ENCODE measurements at regions not wholly inside any gene's neighbourhood (a gene's known extent, or its start where the extent isn't known, plus 50 kb on each side); places are given as distances from the start of the nearest gene placed in this dataset.

DNA sequence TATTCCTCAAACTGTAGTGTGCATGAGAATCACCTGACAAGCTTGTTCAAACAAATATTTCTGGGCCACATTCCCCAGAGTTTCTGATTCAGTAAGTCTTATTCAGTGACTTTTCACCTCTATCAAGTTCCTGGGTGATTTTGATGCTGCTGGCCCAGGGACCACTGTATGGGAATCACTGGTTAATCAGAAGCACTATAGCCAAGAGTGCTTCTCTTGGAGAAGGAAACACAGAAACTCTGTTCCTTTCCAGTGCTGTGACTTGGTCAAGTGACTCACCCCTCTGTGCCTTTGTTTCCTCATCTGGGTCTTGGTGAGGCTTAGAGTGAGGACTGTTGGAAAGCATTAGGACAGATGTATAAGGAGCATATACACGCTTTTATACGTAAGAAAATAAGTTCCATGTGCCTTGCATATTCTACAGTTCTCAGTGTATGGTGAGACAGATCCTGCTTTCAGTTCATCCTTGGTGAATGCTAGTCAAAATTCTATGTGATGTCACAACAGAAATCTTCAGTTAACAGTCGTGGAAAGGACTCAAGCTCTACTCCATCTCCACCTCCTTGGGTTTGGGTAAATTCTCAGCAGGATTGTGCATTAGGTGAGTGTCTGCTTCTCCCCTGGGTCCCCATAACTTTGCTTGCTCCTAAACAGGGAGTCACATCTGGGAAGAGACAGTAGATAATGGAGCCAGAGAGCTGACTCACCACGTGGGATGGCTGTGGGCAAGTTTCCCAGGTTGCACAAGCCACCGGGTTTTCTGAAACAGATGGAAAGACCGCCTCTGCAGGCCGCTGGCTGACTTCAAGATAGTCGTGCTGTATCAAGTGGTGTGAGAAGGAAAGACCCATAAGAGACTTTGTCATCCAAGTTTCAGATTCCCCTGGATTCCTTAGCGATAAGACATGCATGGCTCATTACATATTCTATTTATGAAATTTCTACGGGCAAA is 117.0 kb downstream of the NXNL2 start:
- TF ChIP-seq, protein P1, sequence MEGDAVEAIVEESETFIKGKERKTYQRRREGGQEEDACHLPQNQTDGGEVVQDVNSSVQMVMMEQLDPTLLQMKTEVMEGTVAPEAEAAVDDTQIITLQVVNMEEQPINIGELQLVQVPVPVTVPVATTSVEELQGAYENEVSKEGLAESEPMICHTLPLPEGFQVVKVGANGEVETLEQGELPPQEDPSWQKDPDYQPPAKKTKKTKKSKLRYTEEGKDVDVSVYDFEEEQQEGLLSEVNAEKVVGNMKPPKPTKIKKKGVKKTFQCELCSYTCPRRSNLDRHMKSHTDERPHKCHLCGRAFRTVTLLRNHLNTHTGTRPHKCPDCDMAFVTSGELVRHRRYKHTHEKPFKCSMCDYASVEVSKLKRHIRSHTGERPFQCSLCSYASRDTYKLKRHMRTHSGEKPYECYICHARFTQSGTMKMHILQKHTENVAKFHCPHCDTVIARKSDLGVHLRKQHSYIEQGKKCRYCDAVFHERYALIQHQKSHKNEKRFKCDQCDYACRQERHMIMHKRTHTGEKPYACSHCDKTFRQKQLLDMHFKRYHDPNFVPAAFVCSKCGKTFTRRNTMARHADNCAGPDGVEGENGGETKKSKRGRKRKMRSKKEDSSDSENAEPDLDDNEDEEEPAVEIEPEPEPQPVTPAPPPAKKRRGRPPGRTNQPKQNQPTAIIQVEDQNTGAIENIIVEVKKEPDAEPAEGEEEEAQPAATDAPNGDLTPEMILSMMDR (IDR thresholded peaks at IDR 0.05), result no peak
- Histone ChIP-seq H3K4me1 (ENCODE audit: control insufficient read depth in 1 of 2, low read depth in 2 of 2) (peaks cover 20 to 25% of the 10 kb centered on the region in 2 donors), H3K27ac (peak overlapping the region; percentile 8 to 45), H3K36me3 (no peaks in the 10 kb centered on the region), H3K9me3 (no peaks in the 10 kb centered on the region), H3K27me3 (replicated peaks; ENCODE audit: insufficient read depth) (no peaks in the 10 kb centered on the region), H3K4me3 (no peak overlapping the region)
- peak; percentile 39 for DNase-seq (ENCODE audit: low spot score)
- ATAC-seq (ENCODE audit: insufficient number of reproducible peaks, low FRiP score, low read depth), result peak; percentile 63

DNA sequence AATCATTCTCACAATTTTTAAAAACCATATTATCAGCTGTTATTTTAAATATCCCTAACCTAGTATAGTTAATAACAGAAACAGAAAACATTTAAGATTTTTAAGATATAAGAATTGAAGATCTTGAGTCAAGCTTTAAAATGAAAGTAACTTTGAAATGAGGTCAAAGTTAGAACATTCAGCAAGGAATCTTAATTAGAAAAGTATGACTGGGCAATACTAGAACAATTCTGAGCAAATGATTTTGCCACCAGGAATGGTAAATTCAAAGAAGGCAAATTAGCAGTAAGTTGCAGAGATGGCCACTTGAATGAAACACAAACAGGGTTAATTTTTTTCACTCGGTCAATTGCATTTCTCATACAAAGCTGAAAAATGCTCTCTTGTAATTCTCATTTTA is 117.9 kb downstream of the NXNL2 start:
- DNase-seq (ENCODE audit: low spot score) (no peak), ATAC-seq (ENCODE audit: insufficient number of reproducible peaks, low FRiP score, low read depth) (no peak)
- peaks cover 20 to 27% of the 10 kb centered on the region in 2 donors for H3K4me1 ChIP-seq (ENCODE audit: control insufficient read depth in 1 of 2, low read depth in 2 of 2)
- H3K36me3 ChIP-seq, result no peaks in the 10 kb centered on the region
- H3K27ac ChIP-seq, result peak overlapping the region; percentile 8 to 45
- H3K27me3 ChIP-seq (replicated peaks; ENCODE audit: insufficient read depth), result no peaks in the 10 kb centered on the region
- H3K9me3 ChIP-seq, result no peaks in the 10 kb centered on the region
- H3K4me3 ChIP-seq, result no peak overlapping the region
- TF ChIP-seq, protein P1 (IDR thresholded peaks at IDR 0.05), result no peak

- no peaks in the 10 kb centered on the region for H3K36me3 ChIP-seq
- TF ChIP-seq, protein P1 (IDR thresholded peaks at IDR 0.05), result no peak
- DNase-seq (ENCODE audit: low spot score), result no peak
- no peak overlapping the region for H3K4me3 ChIP-seq
- no peak for ATAC-seq (ENCODE audit: insufficient number of reproducible peaks, low FRiP score, low read depth)
- no peaks in the 10 kb centered on the region for H3K27me3 ChIP-seq (replicated peaks; ENCODE audit: insufficient read depth)
- peaks cover 20 to 33% of the 10 kb centered on the region in 2 donors for H3K4me1 ChIP-seq (ENCODE audit: control insufficient read depth in 1 of 2, low read depth in 2 of 2)
- no peak overlapping the region for H3K27ac ChIP-seq
- no peaks in the 10 kb centered on the region for H3K9me3 ChIP-seq
These were observed 118.4 kb downstream of the NXNL2 start for GRCh38 chr9:88653406-88653805.

DNA sequence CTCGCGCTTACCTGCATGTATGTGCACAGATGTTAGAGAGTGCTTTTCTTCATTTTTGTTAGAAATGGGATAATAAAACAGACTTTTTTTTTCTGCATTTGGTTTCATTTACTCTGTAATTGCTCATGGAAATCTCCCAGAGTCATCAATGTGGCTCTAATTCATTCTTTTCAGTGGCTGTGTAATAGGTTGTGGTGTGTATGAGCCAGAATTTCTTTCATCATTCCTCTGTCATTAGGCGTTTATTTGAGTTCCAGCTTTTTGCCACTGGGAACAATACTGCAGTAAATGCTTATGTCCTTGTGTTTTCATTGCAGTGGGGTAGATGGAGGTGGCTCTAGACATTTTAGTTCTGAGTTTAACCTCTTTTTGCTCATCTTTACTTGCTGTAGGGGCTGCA is 118.9 kb downstream of the NXNL2 start:
- DNase-seq (ENCODE audit: low spot score) (no peak), ATAC-seq (ENCODE audit: insufficient number of reproducible peaks, low FRiP score, low read depth) (no peak)
- Histone ChIP-seq H3K9me3 (no peaks in the 10 kb centered on the region), H3K36me3 (no peaks in the 10 kb centered on the region), H3K4me1 (ENCODE audit: control insufficient read depth in 1 of 2, low read depth in 2 of 2) (peaks cover 20 to 38% of the 10 kb centered on the region in 2 donors), H3K27ac (no peak overlapping the region), H3K27me3 (replicated peaks; ENCODE audit: insufficient read depth) (no peaks in the 10 kb centered on the region), H3K4me3 (no peak overlapping the region)
- TF ChIP-seq, protein P1 (IDR thresholded peaks at IDR 0.05), result no peak

DNA sequence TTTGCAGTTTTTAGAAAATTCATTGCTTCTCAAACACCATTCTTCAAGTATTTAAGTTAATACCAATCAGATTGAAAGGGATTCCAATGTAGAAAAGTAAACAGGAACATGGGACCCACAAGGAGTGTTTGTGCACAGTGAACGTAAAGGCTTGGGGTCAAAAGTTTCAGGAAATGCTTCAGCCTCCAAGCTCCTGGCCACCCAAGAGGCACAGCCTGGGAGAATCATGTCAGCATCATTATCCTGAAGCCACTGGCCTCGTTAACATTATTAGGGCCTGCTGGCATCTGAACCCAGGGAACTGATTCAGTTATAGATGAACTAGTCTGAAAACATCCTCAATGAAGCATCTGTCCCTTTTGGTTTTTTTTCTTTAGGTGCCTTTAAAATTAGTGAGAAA is 122.9 kb downstream of the NXNL2 start:
- Histone ChIP-seq H3K4me1 (ENCODE audit: control insufficient read depth in 1 of 2, low read depth in 2 of 2) (peaks cover 11 to 27% of the 10 kb centered on the region in 2 donors), H3K36me3 (no peaks in the 10 kb centered on the region), H3K4me3 (no peak overlapping the region), H3K9me3 (no peaks in the 10 kb centered on the region), H3K27me3 (replicated peaks; ENCODE audit: insufficient read depth) (no peaks in the 10 kb centered on the region), H3K27ac (no peak overlapping the region)
- DNase-seq (ENCODE audit: low spot score) (no peak), ATAC-seq (ENCODE audit: insufficient number of reproducible peaks, low FRiP score, low read depth) (no peak)
- TF ChIP-seq, protein P1 (IDR thresholded peaks at IDR 0.05), result no peak

Measured in thoracic aorta (tissue), 2 donors.